GM18508 (cell line): ENCODE measurements at regions not wholly inside any gene's neighbourhood (a gene's known extent, or its start where the extent isn't known, plus 50 kb on each side); places are given as distances from the start of the nearest gene placed in this dataset.

ENCODE experiments used
- ATAC-seq: cut with Tn5 transposase; IDR thresholded peaks from one replicate; pipeline ENCODE4 v1.9.1; 2021; ENCODE audit warnings: moderate number of reproducible peaks; ENCODE audit not compliant: insufficient read depth, unreplicated experiment

DNA sequence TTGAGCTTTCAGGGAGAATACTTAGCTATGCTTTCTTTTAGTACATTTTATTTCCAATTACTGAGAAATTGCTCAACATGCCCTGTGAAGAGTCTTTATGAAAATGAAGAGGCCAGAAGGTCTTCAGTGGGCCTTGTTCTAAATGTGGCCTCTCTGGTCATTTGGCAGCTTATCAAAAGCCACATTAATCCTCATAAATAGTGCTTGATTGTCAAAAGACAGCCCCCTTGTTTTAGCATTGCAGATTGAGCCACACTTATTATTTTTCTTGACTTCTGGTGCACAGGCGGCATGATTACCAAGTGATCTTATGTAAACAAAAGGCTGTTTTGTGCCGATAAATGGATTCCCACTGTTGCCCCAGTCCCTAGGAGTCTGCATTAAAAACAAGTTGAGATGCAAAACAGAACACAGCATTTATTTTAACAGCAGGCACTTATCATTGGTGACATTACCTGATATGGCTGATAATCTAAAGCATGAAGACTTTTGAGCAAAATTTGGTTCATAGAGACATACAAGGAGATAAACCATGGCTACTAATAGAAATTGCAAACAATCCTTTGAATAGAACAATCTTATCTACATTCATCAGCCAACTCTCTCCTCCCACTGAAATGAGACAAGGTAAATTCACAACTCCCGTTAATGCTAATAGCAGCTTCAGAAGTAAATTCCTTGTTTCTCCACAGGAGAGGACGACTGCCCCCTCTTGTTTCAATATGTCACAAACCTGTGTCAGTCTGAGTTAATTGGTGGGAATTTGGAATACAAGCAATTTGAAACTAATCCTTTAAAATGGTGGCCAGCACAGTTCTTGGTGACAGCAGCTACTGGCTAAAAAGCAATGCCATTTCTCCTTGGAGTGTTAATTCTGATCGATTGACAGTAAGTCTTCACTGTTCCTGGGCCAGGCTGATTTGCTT lies 194.3 kb downstream of the NSUN3 start:
- ATAC-seq = no peak

DNA sequence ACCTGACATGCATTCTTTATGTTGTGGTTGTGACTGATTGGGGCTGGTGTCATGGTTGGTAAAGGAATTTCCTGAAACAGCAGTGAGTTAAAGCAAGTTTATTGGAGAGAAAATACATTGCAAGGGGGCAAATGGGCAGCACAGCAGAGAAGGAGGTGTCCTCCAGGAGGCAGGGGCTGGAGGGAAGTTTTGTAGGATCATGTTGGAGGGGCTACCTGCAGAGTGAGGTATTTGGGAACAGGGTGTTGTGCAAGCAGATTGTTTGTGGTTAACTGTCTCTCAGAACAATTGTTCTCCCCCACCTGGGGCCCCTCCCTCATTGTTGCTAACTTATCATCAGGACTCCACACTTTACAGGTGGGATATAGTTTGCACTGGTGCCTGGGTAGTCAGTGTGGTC lies 196.0 kb downstream of the NSUN3 start:
- no peak for ATAC-seq

DNA sequence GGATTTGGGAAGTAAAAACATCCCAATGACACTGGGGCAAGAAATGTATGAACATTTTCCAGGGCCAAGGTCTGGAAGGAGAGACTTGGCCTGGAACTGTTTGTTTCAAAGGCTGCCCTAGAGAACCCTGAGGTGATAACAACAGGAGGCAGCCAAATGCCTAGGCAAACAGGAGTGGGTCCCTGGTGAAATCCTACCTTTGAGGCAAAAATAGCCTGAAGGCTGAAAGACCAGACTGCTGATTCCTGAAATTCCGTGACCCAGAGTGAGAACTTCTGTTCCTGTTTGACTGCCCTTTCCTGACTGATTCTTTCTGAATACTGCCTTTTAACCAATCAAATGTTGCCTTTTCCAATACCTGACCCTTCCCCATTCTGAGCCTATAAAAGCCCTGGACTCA lies 196.4 kb downstream of the NSUN3 start:
- no peak for ATAC-seq

DNA sequence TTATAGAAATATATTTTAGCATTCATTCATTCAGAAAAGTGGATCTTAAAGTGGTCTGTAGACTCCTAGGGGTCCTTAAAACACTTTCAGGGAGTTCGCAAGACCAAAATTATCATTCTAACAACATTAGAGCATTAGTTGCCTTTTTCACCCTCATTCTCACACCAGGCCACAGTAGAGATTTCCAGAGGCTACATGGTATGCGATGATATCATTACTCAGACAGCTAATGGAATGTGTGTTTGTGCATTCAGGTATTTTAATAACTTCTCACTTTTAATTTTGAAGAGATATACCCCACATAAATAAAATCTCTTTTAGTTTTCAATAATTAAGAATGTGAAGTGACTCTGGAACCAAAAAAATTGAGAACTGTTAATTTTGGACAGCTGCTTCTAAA lies 206.9 kb downstream of the NSUN3 start:
- ATAC-seq = no peak

DNA sequence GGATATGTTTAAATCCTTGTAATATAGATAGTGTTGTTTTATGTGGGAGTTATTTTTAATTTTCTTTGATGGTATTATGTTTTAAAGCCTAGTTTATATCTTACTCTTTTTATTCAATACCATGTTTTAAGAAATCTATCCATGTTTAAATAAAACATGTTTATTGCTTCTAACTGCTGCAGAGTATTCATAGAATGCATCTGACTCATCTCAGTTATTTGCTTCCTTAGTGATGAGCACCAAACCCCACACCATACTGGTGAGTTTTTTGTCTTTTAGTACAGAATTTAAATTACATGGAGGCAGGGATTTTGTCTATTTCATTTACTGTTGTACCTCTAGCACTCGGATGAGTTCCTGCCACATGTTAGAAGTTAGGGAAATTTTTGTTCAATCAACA lies 209.2 kb downstream of the NSUN3 start:
- ATAC-seq = no peak

DNA sequence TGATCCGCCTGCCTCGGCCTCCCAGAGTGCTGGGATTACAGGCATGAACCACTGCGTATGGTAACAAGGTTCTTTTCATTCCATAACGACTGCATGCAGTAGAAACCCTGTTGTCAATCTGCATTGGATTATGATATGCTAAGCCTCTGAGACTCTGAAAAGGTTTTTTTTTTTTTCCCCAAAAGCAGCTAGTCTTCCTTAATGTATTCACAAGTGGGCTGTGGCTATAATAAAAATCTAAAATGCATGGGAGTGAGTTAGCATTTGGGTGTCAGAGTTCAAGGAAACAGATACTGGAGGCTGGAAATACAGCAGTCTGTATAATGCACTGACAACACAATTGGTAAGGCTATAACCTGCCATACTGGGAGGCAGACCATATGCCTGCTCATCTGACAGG lies 218.1 kb downstream of the NSUN3 start:
- no peak for ATAC-seq

DNA sequence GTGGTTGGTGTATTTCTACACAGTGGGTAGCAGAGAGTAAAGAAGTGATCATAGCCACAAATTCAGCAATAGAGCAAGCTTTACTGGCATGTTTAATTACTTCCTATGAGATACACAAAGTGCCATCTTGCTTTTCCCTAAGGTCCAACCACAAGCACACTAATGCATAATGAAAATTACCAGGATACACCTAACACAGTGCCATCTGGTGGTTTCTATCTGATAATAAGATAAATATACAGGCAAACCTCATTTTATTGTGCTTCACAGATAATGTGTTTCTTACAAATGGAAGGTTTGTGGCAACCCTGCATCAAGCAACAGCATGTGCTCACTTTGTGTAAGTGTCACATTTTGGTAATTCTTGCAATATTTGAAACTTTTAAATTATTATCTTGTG lies 223.0 kb downstream of the NSUN3 start:
- ATAC-seq = no peak

DNA sequence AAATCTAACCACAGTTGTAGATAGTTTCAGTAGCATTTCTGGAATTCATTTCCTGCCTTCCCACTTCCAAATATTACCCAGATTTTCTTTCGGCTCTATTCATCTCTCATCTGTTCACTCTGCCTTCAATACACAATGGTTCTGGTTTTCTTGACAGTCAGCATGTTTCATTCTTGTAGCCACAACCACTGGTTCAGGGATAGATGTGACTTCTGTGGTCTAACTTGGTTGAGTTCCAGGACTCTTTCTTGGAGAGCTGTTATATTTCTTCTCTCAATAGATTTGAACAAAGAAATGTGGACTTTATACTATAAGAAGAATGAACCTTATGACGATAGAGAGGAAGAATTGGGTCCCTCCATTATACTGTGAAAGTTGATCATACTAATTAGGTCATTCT lies 228.8 kb downstream of the NSUN3 start:
- no peak for ATAC-seq

DNA sequence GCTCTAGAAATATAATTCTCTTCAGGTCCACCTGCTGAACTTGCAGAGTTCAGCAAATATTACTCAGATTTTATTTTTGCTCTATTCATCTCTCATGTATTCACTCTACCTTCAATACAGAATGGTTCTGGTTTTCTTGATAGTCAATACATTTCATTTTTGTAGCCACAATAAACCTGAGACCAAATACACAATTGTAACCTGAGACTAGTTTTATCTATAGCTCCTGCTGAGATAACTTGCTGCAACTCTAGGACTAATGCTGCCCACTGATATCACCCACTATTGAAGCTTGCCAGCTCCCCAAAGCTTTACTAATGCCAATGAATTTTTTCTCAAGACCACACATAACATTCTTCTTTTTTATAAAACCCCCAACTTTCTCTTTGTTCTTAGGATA lies 229.3 kb downstream of the NSUN3 start:
- no peak for ATAC-seq

DNA sequence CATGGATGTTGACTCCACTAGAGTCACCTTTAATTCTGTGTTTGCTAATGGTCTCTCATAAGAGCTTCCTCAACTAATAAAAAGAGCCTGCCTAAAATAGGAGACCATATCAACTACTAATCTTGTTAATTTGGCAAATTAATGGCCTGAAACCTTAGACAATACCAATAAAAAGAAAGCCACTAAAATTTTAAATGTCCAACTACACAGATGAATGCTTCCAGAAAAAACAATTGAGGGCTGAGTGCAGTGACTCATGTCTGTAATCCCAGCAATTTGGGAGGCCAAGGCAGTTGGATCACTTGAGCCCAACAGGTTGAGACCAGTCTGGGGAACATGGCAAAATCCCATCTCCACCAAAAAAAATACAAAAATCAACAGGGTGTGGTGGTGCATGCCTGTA lies 230.9 kb downstream of the NSUN3 start:
- no peak for ATAC-seq

DNA sequence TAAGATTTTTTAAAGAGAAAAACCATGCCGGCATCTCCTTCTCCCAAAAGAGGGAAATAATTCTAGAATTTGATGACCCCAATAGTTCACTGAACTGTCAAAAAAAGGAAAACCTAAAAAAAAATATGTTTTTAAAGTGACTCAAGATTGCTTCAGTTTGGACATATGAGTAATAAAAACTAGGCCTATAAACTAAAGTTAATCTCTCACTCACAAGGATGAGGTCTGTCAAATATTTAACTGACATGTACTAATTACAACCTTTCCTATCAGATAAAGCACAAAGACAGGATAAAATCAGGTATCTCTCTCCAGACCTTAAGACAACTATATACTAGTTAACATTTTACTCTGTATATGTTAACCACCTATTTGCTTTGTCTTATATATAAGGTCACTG lies 231.9 kb downstream of the NSUN3 start:
- no peak for ATAC-seq

DNA sequence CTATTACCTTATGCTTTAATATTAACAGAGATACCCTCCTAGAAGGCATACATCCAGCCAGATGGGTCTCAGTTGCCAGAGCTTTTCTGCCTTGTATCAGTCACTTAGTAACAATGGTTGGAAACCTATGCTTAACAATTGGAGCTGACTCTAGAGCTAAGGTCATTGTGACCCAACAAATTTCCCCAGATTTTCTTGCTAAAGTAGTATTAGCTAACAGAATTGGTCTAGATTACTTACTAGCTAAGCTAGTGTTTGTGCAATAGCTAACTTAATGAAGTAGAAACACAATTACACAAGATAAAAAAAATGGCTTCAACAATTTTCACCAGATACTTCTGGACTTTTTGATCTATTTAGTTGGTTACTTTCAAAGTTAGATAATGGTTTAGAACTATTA lies 236.9 kb downstream of the NSUN3 start:
- ATAC-seq = no peak

DNA sequence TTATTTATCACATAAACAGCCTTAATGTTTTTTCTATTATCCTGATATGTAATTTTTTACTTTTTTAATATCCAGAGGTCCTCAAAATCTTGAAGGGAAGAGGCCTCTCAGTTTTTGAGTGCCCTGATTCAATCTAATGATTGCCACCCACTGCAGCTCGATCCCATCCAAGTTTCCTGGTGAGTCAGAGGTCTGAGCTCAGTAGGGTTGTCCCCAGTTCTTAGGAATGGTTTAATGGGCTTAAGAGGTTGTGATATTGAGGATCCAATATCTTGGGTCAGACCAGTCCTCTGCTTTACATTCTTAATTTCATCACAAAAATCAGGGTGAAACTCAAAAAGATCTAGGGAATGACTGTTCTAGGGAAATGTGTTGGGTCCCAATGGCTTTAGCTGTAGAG lies 238.5 kb downstream of the NSUN3 start:
- no peak for ATAC-seq

DNA sequence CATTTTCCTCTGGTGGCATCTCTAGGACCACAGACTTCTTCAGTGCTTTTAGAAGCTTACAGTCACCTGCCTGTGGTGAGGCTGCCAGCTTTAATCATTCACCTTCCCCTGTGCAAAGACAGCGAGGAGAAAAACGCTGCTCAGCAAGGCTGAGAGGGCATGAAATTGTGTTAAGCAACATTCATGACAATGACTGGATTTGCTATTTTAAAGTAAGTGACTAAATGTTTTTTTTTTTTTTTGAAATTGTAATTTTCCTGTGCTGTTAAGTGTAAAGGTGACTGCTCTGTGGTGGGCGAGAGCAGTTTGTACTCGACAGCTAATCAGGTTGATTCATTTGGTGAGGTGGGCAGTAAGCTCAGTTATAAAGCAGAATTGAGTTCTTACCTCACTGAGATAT lies 240.4 kb downstream of the NSUN3 start:
- ATAC-seq = no peak

DNA sequence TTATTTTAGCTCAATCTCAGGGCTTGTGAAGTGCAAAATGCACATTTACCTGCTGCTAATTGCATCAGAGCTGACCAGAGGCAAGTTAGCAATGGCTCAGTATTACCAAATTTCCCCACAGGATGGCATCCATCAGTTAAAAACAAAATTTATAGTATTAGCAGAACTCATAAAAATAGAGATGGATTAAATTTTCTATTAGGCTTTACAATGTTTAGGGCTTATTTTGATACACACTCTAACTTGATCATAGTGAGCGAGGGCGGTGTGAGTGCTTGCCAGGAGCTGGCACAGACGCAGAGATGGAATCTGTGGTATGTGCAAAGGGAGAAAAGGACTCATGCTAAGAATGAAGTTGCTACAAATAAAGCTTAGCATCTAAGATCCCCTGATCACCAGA lies 241.0 kb downstream of the NSUN3 start:
- no peak for ATAC-seq

DNA sequence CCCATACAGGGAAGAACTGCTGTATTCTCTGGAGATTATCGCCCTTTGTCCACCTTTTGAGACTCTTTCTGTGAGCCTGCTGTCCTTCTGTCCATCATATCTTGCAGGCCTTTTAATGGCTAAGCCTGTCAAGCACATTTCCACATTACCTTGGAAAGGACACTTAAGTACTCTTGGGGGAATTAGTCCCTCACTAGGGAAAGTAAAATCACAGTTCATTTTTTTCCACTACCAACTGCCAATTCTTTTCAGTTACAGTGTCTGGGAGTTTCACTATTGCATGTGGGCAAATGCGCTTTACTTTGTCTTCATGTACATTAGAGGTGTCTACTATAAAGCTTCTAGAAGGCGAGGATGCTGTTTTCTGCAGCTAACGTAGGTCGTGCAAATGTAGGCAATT lies 242.1 kb downstream of the NSUN3 start:
- ATAC-seq = no peak

DNA sequence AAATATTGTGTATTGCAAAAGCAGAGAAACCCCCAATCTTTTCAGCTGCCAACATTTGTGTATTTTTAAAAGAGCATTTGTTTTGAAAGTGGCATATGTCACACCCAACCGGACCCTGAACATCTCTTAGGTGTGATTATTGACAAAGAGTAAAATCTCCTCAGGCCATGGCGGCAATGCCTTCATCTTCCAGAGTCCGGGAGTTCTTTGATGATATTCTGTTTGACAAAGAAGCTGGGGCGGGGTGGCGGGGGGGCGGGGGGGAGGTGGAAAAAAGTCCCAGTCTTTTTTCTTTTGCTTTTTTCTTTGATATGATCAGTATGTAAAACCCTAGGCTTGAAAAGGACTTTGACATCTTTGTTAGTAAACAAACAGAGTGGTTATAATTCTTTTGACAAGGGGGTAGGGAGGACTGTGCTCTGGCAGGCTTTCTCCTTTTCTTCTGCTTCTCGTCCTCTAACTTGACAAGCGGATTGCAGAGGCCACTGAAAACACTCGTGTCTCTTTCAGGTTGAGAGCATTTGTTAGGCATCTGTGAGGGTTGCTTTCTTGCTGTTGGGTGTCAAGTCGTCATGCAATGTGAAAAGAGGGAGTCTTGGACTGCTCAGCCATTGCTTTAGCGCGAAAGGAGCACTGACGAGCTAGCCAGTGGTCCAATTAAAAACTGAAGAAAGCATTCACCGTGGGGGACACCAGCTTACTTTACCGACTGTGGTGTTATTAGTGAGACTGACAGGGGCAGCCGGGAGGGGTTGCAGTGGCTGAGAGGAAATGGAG lies 243.2 kb downstream of the NSUN3 start:
- ATAC-seq = no peak

DNA sequence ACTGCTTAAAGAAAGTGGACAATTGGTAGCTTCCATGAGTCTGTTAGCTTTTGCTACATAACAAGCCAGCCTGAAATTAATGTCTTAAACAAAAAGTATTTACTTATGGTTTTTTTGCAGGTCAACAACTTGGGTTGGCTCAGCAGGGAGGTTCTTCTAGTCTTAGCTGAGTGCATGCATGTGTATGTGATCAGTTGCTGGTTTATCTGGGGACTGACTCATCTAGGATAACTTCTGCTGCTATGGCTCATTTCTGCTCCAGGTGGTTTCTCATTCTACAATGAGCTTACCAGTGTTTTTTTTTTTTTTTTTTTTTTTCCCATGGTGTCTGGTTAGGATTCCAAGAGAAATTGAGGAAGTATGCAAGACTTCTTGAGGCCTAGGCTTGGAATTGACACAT lies 244.7 kb downstream of the NSUN3 start:
- no peak for ATAC-seq

DNA sequence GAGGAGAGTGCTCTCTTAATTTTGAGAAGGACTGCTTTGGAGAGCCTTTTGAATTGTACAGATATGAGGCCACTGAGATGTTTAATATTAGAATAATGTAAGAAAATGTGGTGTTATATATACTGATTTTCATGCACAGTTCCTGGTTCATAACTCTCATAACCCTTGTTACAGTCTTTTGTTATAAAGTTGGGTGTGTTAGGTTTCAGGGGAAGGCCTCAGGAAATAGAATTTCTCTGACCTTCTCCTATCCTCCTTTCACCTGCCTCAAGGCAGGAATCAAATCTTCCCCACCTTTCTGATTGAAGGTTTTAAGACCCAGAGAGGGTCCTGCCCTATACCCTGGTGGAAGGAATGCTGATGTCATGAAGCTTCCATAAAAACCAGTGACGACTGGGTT lies 245.9 kb downstream of the NSUN3 start:
- no peak for ATAC-seq

DNA sequence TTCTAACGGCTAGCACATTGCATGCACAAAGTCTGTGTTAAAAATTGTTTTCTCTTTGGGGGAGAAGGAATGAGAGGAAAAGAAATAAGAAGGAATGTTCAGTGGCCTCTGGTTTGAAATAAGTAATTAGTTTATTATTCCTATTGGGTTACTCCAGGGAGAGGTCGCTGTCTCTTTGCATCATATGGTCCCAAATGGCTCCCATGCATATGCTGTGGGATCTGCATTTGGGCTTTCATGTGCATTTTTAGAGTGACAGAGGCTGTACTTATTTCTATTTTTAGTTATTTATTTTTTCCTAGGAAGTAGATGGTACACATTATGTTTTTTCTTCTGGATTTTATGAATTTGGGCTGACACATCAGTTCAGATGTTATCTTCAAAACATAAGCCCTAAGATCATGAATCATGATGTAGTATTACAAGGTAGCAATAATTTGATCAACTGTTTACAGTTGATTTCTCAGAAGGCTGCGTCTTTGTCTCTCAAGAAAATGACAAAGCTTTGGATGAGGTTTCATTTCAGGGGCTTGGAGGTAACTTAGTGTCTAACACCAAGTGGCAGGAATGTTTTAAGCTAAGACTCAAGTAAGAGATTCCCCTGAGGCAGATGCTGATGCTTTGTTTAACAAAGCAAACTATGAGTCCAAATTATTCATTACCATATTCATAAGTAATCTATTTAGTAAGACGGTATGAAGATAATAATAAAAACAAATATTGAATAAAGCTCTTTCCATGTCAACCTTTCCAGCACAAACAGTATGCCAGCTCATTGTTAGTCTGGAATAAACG lies 247.7 kb downstream of the NSUN3 start:
- no peak for ATAC-seq

DNA sequence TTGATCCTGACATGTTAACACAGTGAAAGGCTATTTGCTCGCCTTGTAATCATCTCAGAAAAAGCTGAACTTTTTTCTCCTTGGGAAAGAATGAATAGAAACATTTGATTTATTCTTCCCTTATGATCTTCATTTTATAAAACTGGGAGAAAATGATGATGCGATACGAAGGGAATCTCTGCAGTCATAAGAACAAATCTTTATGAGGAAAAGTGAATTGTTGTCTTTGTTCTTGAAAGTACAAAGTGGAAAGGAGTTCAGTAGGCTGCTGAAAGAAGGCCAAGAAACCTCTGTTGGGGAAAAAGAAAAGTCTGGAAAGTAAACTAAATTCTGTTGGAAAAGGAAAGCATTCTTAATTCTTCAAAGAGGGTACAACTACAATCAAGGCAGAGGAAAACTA lies 248.8 kb downstream of the NSUN3 start:
- ATAC-seq = no peak
